ENCODE measurements at regions not wholly inside any gene's neighbourhood (a gene's known extent, or its start where the extent isn't known, plus 50 kb on each side); places are given as distances from the start of the nearest gene placed in this dataset.

GRCh38 chr10:94213001-94213530 lies 149.7 kb downstream of the NOC3L start:
- no peak for TF ChIP-seq CTCF (IDR thresholded peaks at IDR 0.05 in 4 of 5, conservative IDR thresholded peaks at IDR 0.05 in 1 of 5)
- TF ChIP-seq POLR2A (IDR thresholded peaks at IDR 0.05) = no peak
